Activated CD8-positive, alpha-beta memory T cell treated with anti-CD3 and anti-CD28 coated beads, Interleukin-2, amount 50 U/mL, for 24 hours (primary cell): ENCODE measurements at regions not wholly inside any gene's neighbourhood (a gene's known extent, or its start where the extent isn't known, plus 50 kb on each side); places are given as distances from the start of the nearest gene placed in this dataset.
"Not testable (repeated sequence)": the region's sequence is repeated elsewhere in the genome, so short reads cannot be mapped to it uniquely, and the experiment has no call there.

ENCODE experiments used
- DNase-seq: peaks from one replicate; pipeline ENCODE4 v3.0.0-alpha.2; 2020; ENCODE audit errors: extremely low read depth

- DNase-seq = no peak
Observed at GRCh38 chr14:55847766-55848165, 267.8 kb downstream of the KTN1 start.

GRCh38 chr14:55848964-55849363, 269.0 kb downstream of the KTN1 start:
- no peak for DNase-seq

DNA sequence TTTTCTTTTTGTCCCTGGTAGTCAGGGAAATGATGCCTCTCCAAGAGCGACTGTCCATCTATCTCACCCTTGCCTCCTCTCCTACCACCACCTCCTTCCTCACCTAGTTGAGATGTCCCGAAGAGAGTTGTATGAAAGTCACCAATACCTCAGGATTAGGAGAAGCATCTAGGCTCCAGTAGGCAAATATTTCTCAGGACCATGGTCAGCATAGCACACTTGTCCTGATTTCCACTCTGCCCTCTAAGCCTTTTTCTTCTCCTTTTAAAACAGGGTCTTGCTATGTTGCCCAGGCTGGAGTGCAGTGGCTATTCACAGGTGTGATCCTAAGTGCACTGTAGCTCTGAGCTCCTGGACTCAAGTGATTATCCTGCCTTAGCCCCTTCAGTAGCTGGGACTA, 268.4 kb upstream of the PELI2 start:
- DNase-seq = no peak

- no peak for DNase-seq
Observed at GRCh38 chr14:55850825-55851241, 267.4 kb upstream of the PELI2 start.

GRCh38 chr14:55851301-55851700, 266.9 kb upstream of the PELI2 start:
- DNase-seq = no peak

DNA sequence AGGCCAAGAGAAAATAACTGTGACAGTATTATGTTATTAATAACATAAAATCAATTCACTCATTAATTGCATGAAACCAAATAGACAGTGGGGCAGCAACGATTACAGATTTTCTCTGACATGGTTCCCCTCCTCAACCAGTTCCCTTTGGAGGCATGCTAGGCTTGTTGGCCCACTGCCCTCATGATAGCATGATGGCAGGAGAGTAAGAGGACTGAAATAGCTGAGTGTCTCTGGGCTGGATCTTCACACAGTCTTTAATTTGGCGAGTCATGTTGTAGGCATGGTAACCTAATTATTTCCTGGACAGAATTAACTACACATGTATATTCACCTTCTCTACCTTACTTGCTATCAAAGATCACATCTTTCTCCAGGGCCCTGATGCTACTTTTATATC, 266.2 kb upstream of the PELI2 start:
- DNase-seq = no peak

DNA sequence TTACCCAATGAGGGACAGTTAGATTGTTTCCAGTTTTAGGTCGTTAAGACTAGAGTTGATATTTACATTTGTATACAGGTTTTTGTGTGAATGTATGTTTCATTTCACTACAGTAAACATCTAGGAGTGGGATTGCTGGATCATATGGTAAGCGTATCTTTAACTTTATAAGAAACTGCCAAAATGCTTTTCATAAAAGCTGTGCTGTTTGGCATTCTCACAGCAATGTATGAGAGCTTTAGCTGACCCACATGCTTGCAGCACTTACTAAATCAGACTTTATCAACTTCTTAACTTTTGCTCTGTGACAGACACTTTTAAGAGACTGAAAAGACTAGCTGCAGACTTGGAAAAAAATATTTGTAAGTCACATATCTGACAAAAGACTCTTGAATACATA, 262.5 kb upstream of the PELI2 start:
- no peak for DNase-seq

GRCh38 chr14:55858604-55859003, 259.6 kb upstream of the PELI2 start:
- no peak for DNase-seq

DNA sequence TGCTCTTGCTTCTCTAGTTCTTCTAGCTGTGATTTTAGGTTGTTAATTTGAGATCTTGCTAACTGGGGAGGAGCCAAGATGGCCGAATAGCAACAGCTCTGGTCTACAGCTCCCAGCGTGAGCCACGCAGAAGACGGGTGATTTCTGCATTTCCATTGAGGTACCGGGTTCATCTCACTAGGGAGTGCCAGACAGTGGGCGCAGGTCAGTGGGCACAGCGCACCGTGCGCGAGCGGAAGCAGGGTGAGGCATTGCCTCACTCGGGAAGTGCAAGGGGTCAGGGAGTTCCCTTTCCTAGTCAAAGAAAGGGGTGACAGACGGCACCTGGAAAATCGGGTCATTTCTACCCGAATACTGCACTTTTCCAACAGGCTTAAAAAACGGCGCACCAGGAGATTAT, 256.6 kb upstream of the PELI2 start:
- not testable (repeated sequence) for DNase-seq

GRCh38 chr14:55864890-55865655, 253.1 kb upstream of the PELI2 start:
- no peak for DNase-seq

DNA sequence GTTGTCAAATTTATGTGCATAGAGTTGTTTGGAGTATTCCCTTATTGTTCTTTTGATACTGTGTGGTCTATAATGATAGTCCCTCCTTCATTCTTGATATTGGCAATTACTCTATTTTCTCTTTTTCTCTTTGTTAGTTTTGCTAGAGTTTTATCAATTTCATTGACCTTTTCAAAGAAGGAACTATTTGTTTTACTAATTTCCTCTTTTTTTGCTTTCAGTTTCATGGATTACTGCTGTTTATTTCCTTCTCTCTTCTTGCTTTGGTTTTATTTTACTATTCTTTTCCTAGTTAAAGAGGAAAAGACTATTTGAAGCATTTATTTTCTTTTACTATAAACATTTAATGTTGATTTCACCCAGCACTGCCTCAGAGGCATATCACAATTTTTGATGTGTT, 250.9 kb upstream of the PELI2 start:
- DNase-seq = no peak

- DNase-seq = no peak
Observed at GRCh38 chr14:55867719-55868118, 250.5 kb upstream of the PELI2 start.

DNA sequence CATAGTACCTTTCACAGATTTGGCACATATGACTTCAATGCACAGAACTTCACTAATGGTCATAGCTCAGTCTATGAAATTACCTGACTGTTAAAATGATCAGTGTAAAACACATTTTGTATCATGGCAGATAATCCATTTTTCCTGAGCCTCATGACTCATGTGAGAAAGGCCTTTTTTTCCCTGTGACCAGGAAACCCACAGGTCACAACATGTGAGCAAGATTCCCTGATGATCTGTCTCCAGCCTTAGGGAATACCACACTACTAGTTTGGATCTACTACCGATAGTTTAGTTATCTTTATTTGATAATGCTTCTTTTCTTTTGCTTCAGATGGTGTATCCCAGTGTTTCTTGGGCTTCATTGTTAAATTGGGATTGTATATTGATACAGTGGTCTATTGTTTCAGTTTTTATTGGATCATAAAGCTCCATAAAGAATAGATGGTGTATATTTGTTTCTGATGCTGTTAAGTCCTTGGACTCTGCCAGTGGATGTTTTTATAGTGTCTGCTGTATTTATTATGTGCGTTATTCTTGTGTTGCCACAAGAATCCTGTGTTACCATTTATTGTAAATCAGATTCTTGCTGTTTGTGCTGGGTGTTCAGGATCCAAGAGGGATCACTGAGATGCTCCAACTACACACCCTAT, 248.7 kb upstream of the PELI2 start:
- DNase-seq = no peak

GRCh38 chr14:55873169-55873568, 245.0 kb upstream of the PELI2 start:
- no peak for DNase-seq

GRCh38 chr14:55874785-55875184, 243.4 kb upstream of the PELI2 start:
- DNase-seq = no peak

DNA sequence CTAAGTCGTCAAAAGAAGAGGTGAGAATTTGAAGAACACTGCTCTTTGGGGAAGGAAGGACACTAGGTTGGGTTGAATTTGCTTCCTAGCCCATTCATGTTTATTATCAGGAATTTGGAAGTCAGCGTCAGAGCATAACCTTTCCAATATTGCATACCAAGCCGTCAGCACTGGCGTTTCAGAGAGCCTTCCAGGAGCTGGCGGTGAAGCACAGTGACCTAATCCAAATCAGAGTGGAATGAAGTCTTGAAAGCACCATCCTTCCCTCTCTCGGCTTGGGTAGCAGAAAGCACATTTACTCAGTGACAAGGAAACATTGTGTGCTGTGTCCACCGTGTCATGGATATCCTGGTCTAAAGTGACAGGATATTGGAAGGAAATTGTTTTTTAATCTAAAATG, 240.3 kb upstream of the PELI2 start:
- no peak for DNase-seq

DNA sequence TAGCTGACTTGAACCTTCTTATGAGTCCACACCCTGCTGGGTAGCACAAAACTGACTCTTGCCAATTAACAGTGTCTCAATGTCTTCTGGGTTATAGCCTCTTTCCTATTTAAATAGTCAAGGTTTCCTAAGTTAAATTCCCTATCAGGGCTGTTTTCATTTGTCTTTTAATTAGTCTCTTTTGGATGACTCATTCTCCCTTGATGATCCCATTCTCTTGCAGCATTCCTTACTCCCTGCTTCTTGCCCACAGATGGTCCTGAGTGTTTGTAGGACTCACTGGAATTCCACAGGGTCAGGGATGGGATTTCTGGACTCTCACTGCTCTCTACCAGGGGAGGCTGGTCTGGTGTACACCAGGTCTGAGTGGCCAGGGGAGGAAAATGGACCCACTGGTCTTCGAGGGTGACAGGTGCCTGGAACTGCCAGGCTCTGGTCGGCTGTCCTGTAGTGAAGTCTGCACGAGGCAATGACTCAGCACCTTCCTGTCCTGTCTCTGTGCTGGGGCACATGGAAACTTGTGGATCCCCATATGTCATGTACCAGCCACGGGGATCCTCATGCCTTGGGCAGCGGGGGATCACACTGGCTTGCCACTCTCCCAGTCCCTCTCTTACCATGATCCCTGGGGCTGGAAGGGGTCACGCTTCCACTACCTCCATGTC, 236.5 kb upstream of the PELI2 start:
- no peak for DNase-seq

DNA sequence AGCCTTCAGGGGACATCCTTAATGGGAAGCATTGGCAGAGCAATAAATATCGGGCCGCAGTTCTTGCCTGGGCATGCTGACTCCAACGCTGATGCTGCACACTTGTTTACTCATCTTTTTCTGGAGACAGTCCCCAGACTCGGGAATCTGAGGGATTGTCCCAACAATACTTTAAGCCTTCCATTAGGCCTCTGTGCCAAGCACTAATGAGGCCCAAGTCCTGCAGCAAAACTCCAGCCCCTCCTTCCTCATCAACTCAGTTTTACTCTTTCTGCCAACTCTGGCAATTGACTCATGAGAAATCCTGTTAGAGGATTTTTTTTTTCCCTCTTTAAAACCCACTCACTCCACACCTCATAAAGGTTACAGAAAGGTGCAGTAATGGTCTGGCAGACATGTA, 233.4 kb upstream of the PELI2 start:
- no peak for DNase-seq

- no peak for DNase-seq
Observed at GRCh38 chr14:55889124-55889523, 229.1 kb upstream of the PELI2 start.

GRCh38 chr14:55891692-55892091, 226.5 kb upstream of the PELI2 start:
- DNase-seq = no peak

GRCh38 chr14:55892906-55893305, 225.3 kb upstream of the PELI2 start:
- DNase-seq = no peak

DNA sequence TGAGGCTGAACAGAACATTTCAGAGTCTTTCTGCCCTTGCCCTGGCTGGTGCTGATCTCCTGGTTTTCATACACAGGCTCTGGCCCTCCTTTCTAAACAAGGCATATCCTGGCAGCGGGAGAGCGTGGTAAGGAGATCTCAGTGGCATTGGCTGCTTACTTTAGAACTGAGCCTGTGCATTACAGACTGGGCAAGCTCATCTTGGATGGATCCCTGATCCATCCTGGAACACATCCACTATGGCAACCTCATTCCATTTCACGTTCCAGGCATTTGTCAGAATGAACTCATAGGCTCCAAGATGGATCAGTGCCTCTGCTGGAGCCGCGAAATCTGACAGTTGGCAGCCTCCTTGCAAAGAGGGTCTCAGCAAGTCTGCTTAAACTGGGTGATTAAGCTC, 224.5 kb upstream of the PELI2 start:
- DNase-seq = no peak

- no peak for DNase-seq
Observed at GRCh38 chr14:55897031-55897430, 221.2 kb upstream of the PELI2 start.
